HUES64 (cell line): ENCODE measurements at regions not wholly inside any gene's neighbourhood (a gene's known extent, or its start where the extent isn't known, plus 50 kb on each side); places are given as distances from the start of the nearest gene placed in this dataset.

Source experiments
- H3K27ac ChIP-seq: 2 replicates; pipeline ENCODE4 v1.7.0; 2013; ENCODE audit warnings: low read depth, low read length, inconsistent platforms
- H3K27me3 ChIP-seq: 2 replicates; pipeline ENCODE4 v1.6.1; 2013; ENCODE audit warnings: mild to moderate bottlenecking, low read length; ENCODE audit not compliant: insufficient read depth
- H3K36me3 ChIP-seq: 2 replicates; pipeline ENCODE4 v1.6.1; 2013; ENCODE audit warnings: mild to moderate bottlenecking, low read length; ENCODE audit not compliant: insufficient read depth
- H3K4me1 ChIP-seq: 2 replicates; pipeline ENCODE4 v1.6.1; 2013; ENCODE audit warnings: mild to moderate bottlenecking, low read length, moderate library complexity; ENCODE audit not compliant: insufficient read depth
- H3K4me3 ChIP-seq: 2 replicates; pipeline ENCODE4 v1.5.1; 2013; ENCODE audit warnings: mild to moderate bottlenecking, low read length, moderate library complexity
- H3K9ac ChIP-seq: 2 replicates; pipeline ENCODE4 v1.6.1; 2013; ENCODE audit warnings: mild to moderate bottlenecking, low read depth, low read length
- H3K9me3 ChIP-seq: 2 replicates; pipeline ENCODE4 v1.6.1; 2013; ENCODE audit warnings: low read depth, low read length; ENCODE audit not compliant: insufficient read depth
- WGBS: fragments of 150-250, 120-280 bp; methylation state at CpG from one replicate; pipeline ENCODE4 v1.1.7; 2013; ENCODE audit warnings: missing lambda C conversion rate; 5-methylcytosine and 5-hydroxymethylcytosine counted together

DNA sequence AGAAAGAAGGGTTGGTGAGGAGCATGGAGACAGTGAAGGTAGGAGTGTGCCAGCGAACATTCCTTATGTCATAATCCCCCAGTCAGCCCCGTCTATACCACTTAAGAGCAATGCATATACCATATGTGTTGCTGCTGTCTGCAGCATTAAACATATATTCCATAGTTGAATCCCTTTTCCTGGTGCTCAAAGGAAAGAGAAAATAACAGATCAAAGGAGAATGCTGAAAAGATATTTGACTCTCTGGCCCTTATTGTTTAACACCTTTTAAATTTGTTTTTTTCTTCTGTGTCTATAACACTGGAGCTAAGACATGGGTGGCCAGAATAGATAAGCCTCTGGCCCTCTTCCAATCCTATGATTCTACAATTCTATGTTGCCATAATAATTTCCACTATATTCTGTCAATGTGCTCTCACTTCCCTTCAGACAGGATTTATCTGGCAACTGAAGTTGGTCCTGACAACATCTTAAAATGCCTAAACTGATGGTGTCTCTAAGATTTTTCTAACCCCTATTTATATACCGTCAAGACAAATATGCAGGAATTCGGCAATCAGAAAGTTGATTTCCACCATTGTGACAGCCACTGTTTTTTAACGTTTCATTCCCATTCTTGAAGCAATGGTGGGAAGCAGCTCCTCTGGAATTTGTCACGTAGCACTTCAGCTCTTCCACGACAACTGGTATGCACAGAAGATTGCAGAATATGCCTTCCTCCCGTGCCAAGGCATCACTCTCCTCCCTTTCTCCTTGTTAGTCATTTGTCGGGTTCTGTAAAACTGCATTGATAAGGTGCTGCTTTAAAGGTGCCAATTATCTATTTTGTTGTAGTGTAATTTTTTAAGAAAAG is 204.7 kb downstream of the BCAT1 start:
- H3K4me3 ChIP-seq, result no peak overlapping the region
- peaks cover 14% of the 10 kb centered on the region for H3K4me1 ChIP-seq
- H3K36me3 ChIP-seq, result no peaks in the 10 kb centered on the region
- H3K27me3 ChIP-seq, result no peaks in the 10 kb centered on the region
- WGBS, result 73% methylated on average over 9 of the region's 9 CpGs
- no peaks in the 10 kb centered on the region for H3K9me3 ChIP-seq
- H3K27ac ChIP-seq, result no peak overlapping the region
- H3K9ac ChIP-seq, result no peak overlapping the region

DNA sequence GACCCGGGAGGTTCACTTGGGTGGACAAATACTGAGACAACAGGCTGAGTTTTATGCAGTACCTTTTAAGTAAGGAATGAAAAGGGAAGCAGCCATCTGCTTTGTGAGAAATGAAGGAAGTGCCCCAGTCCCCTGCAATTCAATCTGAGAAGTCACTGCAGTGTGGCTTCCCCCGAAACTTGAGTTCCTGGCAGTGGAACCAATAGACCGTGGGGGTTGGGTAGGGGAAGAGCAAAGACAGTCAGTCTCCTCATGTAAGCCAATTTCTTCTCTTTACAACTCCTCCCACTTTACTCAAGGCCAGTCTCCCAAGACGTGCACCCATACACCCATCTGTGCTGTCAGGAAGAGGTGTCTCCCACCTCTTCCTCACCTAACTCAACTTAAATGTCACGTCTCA is 206.5 kb downstream of the BCAT1 start:
- H3K9me3 ChIP-seq, result no peaks in the 10 kb centered on the region
- no peaks in the 10 kb centered on the region for H3K27me3 ChIP-seq
- H3K4me3 ChIP-seq, result no peak overlapping the region
- no peak overlapping the region for H3K27ac ChIP-seq
- 83% methylated on average over 5 of the region's 5 CpGs for WGBS
- H3K4me1 ChIP-seq, result no peaks in the 10 kb centered on the region
- H3K9ac ChIP-seq, result no peak overlapping the region
- H3K36me3 ChIP-seq, result no peaks in the 10 kb centered on the region

DNA sequence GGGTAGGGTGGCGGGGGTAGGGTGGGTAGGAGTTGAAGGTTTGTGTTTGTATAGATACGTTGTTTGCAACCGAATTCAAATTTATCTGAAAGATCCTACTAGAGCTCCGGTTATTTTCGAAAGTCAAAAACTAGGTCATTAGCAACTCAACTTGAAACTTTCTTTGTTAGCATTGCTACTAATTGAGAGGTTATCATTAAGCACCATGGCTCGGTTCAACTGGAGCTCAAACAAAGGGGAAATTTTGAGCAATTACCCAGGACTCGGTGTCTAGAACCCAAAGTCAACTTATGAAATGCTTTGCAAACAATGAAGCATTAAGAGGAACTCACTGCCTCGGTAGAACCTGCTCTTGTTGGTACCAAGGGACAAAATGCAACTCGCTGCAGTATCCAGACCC is 207.7 kb downstream of the BCAT1 start:
- Histone ChIP-seq H3K27ac (no peak overlapping the region), H3K9ac (no peak overlapping the region), H3K4me1 (no peaks in the 10 kb centered on the region), H3K4me3 (no peak overlapping the region), H3K27me3 (no peaks in the 10 kb centered on the region), H3K9me3 (no peaks in the 10 kb centered on the region), H3K36me3 (no peaks in the 10 kb centered on the region)
- 88% methylated on average over 9 of the region's 9 CpGs for WGBS

DNA sequence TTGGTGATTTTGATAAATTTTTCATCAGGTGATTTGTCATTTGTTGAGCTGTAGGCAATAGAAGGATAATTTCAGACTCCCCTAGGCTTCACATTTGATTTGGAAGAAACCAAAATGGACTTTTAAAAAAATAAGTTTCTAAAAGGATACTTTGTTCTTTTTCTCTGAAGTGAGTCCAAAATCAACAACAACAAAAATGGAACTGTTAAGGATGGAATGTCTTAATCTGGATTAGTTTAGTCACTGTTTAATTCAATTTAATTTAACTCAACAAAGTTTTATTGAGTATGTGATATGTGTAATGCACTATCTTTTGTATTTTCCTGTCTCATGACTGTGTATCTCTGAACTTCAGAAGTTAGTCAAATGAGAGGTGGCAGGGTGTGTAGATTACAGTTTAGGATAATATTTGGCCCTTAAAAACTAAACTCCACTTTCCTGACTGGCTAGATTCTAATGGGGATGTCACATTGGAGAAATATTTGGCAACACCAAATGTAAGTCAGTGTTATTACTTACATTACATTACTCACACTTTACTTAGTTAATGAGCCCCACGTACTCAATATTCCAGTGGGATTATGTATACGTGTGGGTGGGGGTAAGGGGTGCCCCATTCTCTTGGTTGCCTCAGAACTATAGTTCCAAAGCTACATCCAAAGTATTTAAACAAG is 209.7 kb downstream of the BCAT1 start:
- Histone ChIP-seq H3K4me1 (no peaks in the 10 kb centered on the region), H3K27ac (no peak overlapping the region), H3K9me3 (no peaks in the 10 kb centered on the region), H3K4me3 (no peak overlapping the region), H3K36me3 (no peaks in the 10 kb centered on the region), H3K9ac (no peak overlapping the region), H3K27me3 (no peaks in the 10 kb centered on the region)
- no CpG with 5 or more reads among the region's 2 CpGs for WGBS

DNA sequence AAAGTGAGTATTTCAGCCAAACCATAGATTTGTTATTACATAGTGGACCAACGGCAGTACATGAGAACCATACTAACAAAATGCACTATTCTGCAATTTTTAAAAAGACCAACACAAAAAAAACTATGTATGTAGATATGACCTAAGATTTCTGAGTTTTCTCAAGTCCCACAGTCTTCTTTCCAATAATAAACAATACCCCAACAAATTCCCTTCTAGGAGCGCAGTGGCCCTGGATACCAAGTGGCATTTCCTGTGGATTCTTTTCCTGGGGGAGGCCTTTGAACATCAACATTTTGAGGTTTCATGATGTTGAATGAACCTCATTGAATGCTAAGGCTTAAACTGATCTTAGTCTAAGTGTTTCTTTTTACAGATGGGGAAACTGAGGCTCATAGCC is 210.5 kb downstream of the BCAT1 start:
- H3K9ac ChIP-seq, result no peak overlapping the region
- H3K4me3 ChIP-seq, result no peak overlapping the region
- WGBS, result 100% methylated on average over 1 of the region's 2 CpGs
- no peak overlapping the region for H3K27ac ChIP-seq
- H3K36me3 ChIP-seq, result no peaks in the 10 kb centered on the region
- no peaks in the 10 kb centered on the region for H3K9me3 ChIP-seq
- H3K27me3 ChIP-seq, result no peaks in the 10 kb centered on the region
- no peaks in the 10 kb centered on the region for H3K4me1 ChIP-seq

DNA sequence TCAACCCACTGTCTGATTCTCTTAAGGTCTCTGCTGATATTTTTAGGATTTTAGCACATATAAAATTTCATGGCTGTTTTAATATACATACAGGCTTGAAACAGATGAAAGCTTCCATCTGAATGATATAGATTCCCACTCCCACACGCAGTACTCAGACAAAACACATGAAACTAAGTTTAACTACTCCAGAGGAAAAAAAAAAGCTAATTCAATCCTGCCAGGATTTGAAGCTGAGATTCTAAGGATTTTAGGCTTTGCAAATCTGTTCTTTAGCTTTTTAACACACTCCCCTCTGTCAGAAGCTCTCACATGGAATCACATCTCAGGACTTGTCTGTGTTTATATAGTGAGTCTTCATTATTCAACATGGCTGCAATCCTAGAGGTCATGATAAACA is 217.3 kb downstream of the BCAT1 start:
- Histone ChIP-seq H3K4me1 (no peaks in the 10 kb centered on the region), H3K9ac (no peak overlapping the region), H3K36me3 (no peaks in the 10 kb centered on the region), H3K9me3 (no peaks in the 10 kb centered on the region), H3K4me3 (no peak overlapping the region), H3K27ac (no peak overlapping the region), H3K27me3 (no peaks in the 10 kb centered on the region)
- 90% methylated on average over 1 of the region's 1 CpG for WGBS

DNA sequence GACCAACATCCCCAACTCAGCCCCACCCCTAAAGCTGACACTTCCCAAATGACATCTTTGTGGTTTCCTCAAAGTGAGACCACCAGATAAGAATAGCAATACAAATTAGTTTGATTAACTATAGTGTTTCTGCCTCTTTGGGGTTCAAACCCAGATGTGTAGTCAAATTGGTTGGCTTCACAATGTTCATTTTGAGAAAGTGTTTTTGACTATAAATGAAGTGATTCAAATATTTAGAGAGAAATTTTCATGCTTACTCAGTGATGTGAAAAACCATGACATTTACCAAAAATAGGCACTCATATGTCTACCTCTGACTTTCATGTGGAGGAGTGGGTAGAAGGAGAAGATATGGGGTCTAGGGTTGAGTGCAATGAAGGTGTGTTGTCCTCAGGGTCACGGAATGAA is 218.4 kb downstream of the BCAT1 start:
- Histone ChIP-seq H3K36me3 (no peaks in the 10 kb centered on the region), H3K9ac (no peak overlapping the region), H3K27me3 (no peaks in the 10 kb centered on the region), H3K27ac (no peak overlapping the region), H3K4me1 (no peaks in the 10 kb centered on the region), H3K9me3 (no peaks in the 10 kb centered on the region), H3K4me3 (no peak overlapping the region)
- WGBS, result 94% methylated on average over 1 of the region's 1 CpG

DNA sequence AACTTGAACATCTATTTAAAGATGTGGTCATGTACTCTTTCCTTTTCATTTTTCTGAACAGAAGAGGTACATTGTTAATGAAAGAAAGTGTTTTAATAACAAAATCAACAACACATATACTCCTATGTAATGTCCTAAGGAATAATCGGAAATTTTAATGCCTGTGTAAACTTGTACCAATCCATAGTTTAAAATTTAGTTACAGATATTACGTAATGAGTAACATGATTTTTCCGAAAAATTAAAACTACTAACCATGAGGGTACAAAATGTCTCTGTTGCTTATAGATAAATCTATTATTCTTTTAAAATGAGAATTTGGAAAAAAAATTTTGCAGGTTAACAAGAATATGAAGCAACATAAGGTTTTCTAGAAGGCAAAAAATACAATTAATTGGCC is 220.1 kb downstream of the BCAT1 start:
- no peaks in the 10 kb centered on the region for H3K27me3 ChIP-seq
- no peaks in the 10 kb centered on the region for H3K9me3 ChIP-seq
- WGBS, result no CpG with 5 or more reads among the region's 3 CpGs
- no peak overlapping the region for H3K9ac ChIP-seq
- no peaks in the 10 kb centered on the region for H3K36me3 ChIP-seq
- H3K4me1 ChIP-seq, result no peaks in the 10 kb centered on the region
- H3K27ac ChIP-seq, result no peak overlapping the region
- H3K4me3 ChIP-seq, result no peak overlapping the region

DNA sequence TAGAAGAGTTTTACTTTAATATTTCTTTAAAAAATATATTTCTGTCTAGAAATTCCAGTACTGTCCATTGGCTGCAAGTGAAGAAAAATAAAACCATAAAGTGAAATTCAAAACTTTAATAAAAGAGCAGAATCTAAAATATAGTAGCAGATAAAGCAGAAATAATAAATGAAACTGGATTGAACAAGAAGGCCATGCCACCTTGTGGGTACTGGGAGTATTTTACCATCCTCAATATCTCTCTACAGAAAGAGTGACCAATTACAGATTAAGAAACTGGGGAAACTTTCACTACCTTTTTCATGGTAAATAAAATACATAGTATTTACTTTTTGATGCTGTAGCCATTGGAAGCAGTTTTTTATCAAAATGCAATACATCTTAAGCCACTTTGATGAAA is 220.5 kb downstream of the BCAT1 start:
- no peak overlapping the region for H3K9ac ChIP-seq

DNA sequence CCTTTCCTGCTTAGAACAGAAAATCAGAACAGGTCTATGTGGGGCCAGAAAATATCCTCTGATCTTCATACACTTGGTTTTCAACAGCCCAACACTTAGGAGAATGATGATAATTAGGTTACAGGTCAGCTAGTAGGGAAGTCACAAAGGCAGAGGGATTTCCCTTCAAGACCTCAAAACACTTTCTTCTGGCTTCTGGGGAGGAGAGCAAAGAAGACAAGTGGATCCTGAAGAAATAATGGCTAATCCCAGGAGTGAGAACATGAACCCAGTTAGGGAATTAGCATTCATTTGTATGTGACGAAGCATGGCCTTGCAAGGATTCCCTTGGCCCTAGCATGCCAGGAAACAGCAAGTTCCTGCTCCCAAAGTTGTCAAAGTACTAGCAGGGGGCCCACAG is 223.3 kb downstream of the BCAT1 start:
- H3K27ac ChIP-seq, result no peak overlapping the region
- WGBS, result 74% methylated on average over 1 of the region's 1 CpG
- no peak overlapping the region for H3K4me3 ChIP-seq
- H3K9ac ChIP-seq, result no peak overlapping the region
- no peaks in the 10 kb centered on the region for H3K36me3 ChIP-seq
- no peaks in the 10 kb centered on the region for H3K4me1 ChIP-seq
- H3K9me3 ChIP-seq, result no peaks in the 10 kb centered on the region
- no peaks in the 10 kb centered on the region for H3K27me3 ChIP-seq

More for the DNA sequence above, 220.5 kb downstream of the BCAT1 start:
- Histone ChIP-seq H3K27me3 (no peaks in the 10 kb centered on the region), H3K27ac (no peak overlapping the region), H3K4me1 (no peaks in the 10 kb centered on the region), H3K4me3 (no peak overlapping the region), H3K36me3 (no peaks in the 10 kb centered on the region), H3K9me3 (no peaks in the 10 kb centered on the region)

DNA sequence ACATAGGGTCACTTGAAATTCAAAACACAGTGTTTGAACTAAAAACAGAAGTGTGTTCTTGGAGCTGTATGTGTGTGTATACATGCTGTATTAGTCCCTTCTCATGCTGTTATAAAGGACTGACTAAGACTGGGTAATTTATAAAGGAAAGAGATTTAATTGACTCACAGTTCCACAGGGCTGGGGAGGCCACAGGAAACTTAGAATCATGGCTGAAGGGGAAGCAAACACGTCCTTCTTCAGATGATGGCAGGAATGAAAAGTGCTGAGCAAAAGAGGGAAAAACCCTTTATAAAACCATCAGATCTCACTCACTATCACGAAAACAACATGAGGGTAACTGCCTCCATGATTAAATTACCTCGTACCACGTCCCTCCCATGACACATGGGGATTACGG is 224.1 kb downstream of the BCAT1 start:
- H3K27me3 ChIP-seq, result no peaks in the 10 kb centered on the region
- H3K27ac ChIP-seq, result no peak overlapping the region
- WGBS, result 96% methylated on average over 5 of the region's 5 CpGs

More for the DNA sequence above, 224.1 kb downstream of the BCAT1 start:
- Histone ChIP-seq H3K9me3 (no peaks in the 10 kb centered on the region), H3K9ac (no peak overlapping the region), H3K4me1 (no peaks in the 10 kb centered on the region), H3K4me3 (no peak overlapping the region), H3K36me3 (no peaks in the 10 kb centered on the region)
